NCI-H2171 treated with DMSO at 0.1 percent for 48 hours (cell line): ENCODE measurements at regions not wholly inside any gene's neighbourhood (a gene's known extent, or its start where the extent isn't known, plus 50 kb on each side); places are given as distances from the start of the nearest gene placed in this dataset.
A peak's percentile ranks its signal among the peaks of the same experiment; 100 is the strongest.
"Not testable (repeated sequence)": the region's sequence is repeated elsewhere in the genome, so short reads cannot be mapped to it uniquely, and the experiment has no call there.

Experiments used
- DNase-seq: peaks from one replicate; lab custom pipeline; 2025; lab: John Stamatoyannopoulos, UW

DNA sequence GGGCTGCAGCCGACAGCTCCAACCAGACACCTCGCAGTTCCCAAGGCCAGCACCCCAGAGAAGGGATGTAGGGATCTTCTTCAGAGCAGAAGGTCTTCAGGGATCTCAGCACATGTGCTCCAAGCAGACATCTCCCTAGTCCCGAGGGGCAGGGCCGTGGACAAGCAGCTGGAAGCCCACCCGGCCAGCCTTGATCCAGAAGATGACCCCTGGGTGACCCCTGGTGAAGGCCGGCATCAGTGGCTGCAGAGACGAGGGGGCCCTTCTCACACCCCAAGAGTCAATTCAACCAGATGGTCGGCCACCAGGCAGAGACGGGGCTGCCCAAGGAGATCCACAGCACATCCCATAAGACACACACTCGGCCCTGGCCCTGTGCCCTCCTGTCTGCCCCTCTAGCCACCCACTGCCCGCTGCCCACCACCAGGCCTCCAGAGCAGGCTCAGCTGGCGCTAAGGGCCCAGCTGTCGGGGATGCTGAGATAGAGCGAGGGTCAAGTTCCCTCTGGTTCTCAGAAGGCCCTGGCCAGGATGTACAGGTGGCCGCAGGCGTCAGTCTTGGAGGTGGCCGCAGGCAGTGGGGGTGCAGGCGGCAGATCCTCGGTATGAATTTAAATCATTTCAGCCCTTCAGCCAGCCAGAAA, 168.3 kb downstream of the BRD1 start:
- DNase-seq, result no peak

DNA sequence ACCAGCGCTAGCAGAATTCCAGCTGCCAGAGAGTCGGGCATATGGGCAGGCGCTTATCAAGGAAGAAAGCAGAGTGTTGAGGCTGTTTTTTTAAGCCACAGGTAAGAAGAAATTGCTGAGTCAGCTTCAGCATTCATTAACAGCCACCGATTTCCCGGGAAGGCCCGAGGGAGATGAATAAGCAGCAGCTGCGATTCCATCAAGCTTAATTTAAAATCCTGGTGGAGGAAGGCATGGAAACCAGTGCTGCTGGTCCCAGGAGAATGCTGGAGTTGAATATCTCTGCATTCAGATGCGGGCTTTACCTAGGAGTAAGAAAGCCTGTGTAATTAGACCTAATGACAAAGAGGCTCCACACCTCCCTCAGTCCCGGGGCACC, 168.8 kb downstream of the BRD1 start:
- DNase-seq, result peak; percentile 96

DNA sequence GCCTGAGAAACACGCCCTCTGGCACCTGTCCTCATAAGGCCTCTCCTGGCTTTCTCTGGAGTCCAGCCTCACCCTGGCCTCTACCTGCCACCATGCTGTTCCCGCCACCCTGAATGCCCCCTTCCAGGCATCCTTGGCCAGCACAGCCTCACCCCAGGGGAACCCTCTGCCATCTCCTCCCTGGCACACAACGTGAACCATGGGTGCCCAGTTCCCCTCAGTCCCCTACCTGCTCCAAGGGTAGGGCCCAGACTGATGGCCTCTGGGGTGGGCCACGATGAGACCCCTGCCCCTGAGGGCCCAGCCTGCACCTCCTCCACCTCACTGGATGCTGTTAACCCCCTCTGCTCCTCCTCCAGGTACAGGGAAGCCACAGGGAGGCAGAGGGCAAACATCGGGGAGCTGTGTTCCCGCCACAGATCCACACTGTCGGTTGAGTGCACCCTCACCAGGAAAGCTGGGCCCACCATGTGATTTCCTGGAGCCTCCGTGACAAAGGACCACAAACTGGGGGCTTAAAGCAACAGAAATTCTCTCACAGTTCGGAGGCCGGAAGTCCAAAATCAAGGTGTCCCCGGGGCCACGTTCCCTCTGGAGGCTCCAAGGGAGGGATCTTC, 169.6 kb downstream of the BRD1 start:
- no peak for DNase-seq

DNA sequence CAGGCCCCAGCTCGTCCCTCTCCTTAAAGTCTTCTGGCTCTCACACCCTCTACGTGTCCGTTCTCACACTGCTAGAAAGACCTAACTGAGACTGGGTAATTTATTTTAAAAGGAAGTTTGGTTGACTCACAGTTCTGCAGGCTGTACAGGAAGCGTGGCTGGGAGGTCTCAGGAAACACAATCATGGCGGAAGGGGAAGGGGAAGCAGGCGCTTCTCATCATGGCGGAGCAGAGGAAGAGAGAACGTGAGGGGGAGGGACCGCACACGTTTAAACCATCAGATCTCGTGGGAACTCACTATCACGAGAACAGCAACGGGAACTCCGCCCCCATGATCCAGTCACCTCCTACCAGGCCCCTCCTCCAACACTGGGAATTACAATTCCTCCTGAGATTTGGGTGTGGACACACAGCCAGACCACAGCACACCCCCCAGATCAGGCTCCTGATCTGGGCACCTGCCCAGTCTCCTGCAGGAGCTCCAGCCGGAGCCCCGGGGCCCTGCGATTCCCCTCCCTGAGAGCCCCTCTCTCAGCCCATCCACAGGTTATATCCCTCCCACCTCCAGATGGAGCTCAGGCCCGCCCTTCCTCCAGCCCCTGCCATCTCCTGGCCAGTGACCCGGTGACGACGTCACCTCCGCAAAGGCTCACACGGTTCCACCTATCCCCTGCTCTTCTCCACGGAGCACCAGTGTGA, 170.2 kb downstream of the BRD1 start:
- no peak for DNase-seq

DNA sequence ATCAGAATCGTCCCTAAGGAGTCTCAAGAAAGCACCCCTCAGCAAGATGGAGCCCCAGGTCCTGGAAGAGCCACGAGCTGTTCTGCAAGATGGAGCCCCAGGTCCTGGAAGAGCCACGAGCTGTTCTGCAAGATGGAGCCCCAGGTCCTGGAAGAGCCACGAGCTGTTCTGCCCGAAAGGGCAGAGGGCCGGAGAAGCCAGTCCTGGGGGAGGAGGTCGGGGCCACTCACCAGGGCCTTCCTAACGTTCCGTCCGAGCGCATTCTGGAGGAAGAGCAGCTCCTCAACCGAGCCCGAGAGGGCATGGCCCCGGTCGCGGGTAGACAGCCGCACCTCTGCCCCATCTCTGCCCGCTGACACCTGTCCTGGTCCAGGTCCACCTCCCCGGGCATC, 170.8 kb downstream of the BRD1 start:
- DNase-seq, result not testable (repeated sequence)

DNA sequence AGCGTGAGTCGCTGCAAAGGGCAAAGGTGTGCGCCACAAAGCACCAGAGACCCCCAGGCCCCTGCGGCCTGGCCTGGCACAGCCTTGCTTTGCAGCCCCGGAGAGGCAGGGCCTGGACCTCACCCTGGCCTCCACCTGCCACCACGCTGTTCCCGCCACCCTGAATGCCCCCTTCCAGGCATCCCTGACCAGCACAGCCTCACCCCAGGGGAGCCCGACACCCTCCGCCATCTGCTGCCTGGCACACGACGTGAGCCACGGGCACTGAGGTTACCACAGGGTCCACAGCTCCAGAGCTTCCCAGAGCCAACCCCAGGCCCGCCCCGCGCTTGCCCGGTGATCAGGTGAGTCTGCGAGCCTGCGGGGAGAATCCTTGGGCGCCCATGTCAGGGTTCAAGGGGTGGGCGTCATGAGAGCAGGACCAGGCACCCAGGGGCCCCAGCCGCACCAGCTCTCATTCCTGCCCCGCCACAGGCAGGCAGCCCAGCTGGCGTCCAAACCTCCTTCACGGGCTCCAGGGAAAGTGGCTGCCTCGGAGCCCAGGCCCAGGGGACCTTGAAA, 171.3 kb downstream of the BRD1 start:
- no peak for DNase-seq

DNA sequence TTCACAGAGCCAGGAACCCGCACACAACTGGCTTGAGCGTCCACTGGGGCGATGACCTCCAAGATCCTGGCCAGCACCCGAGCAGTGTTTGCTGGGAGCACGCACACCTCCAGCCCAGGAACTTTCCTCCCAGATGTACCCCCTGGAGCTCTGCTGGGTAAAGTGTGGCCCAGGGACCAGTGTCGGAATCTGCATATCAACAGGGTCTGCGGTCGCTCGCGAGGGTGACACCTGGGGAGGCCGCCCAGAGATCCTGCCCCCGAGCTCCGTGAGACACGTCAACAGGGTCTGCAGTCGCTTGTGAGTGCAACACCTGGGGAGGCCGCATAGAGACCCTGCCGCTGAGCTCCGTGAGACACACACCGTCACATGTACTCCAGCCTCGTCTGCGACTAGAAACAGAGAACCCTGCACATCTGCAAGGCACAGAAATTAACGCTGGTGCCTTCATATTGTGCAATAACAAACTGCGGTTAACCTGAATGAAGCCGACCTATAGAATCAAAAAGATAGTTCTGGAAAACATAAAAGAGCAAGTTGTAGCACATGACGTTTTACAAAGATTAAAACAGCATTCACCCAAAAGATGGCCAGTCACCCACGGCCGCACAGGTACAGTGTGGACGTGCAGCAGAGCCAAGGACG, 172.4 kb downstream of the BRD1 start:
- no peak for DNase-seq

DNA sequence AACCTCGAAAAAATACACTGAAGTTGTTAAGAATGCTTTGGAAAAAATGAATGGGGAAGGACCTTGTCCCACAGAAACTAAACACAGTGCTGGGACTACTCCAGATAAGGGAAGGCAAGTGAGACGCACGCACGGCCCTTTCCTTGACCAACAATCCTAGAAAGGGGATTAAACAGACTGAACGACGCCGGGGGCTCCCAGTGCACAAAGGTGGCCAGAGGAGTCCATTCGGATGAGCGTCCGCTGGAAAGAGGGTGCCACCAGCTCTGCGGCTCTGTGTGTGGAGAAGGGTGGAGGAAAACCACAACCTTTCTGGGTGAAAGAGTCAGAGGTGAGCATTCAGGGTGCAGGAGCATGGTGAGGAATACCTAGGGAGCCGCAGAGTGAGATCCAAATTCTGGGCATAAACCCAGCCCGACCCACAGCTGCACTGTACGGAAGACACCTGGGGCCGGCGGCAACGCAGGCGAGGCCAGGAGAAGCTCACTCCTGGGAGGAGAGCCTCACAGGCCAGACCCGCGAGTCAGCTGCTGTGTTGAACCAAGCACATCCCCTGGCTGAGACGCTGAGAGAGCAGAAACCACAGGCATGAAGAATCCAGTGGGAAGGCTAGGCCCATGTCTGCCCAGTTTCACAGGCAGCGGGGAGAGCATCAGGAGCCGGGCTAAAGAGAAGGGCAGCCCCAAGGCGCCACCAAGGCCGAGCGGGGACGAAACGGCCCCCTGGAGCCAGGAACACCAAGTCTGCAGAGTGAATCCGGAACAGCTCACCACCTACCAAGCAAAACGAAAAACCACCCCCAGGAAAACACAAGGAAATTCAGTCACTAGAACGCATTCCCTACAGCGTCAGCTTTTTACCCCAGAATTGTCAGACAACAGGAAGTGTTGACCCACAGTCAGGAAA, 177.1 kb downstream of the BRD1 start:
- no peak for DNase-seq

DNA sequence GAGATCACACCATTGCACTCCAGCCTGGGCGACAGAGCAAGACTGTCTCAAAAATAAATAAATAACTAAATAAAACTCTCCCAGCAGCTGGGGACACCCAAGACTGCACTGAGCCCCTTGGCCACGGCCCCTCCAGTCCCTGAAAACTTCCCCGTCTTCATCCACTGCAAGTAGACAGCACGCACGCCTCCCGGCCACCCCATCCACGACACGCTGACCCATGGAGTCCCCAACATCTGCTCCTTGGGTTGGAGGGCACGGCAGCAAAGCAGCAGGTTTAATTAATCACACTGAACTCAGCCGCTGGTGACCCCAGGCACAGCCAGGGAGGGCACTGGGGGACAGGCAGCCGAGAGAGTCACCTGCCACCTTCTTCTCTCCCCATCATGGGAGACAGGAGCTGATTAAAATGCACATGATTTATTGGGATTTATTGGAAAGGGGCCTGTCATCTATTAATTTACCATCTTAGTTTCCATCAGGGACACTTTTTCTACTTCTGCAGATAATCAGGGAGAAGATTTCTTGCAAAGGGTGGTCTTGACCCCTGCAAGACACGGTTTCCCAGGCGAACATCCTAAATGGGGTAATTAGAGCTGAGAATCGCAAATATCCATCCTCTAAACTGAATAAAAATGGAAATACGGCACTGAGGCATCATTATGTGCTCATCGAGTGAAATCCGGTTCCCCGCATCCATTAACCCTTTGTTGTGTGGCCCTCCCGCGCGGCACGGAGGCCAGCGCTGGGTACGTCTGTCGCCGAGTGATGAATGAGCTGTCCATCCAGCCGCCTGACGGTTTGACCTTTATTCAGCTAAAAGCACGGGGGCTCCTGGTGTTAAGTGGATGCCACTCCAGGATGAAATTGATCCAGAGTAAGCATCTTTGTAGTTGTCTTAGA, 178.3 kb downstream of the BRD1 start:
- no peak for DNase-seq

DNA sequence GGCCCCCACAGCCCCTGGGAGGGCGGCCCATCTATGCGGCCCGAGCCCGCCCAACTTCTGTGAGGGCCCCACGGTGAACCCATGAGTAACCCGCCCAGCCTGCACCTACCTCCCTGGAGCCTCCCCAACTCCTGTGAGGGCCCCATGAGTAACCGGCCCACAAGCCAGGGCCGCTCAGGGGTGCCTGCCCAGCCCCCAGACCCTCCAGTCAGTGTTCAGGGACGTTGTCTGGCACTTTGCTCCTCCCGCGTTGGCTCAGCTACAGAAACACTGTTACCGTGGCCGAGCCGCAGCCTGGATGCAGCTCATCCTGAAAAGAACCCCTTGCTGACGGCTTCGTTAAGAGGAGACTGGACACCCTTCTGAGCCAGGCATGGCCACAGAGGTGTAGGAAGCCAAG, 179.6 kb downstream of the BRD1 start:
- no peak for DNase-seq

DNA sequence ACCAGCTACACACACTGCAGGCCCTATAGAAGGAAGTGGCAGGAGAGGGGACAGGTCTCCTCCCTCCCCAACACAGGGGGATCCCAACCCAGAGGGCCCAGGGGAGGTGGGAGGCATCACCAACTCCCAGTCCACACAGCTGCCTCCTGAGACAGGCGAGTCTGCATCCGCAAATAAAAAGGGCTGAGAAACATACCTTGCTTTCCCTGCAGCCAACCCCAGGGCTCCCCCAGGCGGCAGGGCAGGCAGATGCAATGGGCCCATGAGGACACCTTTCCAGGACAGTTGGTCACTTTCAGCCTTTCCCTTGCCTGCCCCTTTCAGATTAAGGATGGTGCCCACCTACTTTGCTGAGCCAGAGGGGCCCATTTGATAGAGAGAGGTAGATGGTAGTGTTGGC, 180.0 kb downstream of the BRD1 start:
- DNase-seq, result no peak

DNA sequence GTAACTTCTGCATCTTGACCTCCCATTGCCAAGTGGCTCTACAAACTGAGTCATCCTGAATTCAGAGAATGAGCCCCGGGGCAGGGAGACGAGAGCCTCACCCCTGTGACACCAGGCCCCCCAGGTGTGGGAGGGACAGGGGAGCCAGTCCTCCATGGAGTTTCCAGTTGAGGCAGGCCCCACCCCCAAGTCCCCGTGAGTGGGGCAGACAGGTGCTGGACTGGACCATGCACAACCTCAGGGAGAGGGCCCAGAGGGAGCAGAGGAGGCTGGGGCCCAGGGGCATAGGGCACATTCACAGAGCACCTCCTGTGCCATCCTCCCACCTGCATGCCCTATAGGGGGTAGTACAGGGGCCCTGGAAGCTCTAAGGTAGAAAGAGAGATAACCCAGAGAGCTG, 180.8 kb downstream of the BRD1 start:
- DNase-seq, result no peak

DNA sequence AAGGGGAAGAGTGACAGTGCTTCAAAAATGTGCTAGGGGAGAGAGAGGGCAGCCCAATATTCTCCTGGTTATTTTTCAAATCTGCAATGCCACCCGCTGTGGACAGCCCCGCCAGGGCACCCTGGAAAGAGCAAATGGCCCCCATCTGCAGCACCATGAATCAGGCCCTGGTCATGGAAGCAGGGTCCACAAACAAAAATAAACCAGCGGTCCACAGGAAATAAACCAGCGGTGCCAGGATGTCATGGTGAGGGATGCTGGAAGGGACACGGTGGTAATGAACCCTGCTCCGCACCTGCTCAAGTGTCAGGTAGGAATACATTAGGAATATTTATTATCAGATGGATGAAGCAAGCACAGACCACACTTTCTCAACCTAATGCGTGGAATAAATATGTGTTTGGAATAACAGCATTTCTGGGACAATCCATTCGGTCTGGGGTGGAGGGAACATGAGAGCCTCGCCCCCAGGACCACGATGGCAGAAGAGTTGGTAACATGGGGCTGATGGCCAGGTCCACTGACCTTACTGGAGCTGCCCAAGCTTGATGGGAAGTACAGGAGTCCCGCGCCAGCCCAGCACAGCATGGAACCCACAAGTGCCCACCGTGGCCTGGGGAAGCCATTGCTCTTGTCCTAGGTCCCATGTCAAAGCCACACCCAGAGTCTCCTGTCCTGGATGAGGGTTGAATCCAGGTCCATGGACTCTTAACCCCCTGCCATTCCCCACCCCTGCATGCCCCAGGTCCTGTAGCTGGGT, 181.7 kb downstream of the BRD1 start:
- DNase-seq, result no peak

DNA sequence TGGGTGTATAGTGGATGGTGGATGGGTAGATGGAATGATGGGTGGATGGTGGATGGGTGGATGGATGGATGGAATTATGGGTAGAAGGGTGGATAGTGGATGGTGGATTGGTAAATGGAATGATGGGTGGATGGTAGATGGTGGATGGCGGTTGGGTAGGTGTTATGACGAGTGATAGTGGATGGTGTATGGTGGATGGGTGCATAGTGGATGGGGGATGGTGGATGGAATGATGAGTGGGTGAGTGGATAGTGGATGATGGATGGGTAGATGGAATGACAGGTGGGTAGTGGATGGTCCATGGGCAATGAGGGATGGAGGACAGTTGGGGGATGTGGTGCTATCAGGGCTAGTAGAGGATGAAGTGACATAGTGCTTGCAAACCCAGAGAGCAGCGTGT, 182.4 kb downstream of the BRD1 start:
- DNase-seq, result no peak

DNA sequence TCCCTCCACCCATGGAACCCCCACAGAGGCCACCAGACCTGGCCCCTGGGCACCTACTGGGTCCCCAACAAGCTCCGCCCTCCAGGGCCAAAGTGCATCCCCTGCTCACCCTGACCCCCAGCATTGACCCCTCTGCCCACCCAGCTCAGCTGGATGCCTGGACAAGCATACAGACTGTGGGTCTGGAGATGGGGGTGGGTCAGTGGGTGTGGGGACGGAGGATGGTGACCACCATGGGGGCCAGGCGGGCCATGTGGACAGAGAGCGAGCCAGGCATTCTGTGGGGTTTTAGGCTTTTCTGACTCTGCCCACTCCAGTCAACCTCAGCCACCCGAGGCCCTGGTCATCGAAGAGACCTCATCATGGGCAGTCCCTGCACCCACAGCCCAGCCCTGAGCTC, 183.7 kb downstream of the BRD1 start:
- DNase-seq, result no peak

DNA sequence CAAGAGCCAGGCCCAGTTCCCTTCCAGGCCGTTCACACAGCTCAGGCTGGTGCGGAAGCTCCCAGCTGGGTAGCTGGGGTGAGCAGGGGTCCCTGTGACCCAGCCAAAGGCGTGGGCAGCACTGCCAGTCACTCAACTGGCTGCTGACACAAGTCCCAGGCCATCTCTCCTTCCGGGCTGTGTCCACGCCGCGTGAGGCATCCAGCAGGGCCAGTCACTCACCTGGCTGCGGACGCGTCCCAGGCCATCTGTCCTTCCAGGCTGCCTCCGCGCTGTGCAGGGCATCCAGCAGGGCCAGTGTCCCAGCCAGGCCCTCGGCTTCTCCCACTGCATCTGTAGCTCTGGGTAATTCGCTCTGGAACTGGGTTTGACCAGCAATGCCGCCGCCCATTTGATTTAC, 184.2 kb downstream of the BRD1 start:
- no peak for DNase-seq

DNA sequence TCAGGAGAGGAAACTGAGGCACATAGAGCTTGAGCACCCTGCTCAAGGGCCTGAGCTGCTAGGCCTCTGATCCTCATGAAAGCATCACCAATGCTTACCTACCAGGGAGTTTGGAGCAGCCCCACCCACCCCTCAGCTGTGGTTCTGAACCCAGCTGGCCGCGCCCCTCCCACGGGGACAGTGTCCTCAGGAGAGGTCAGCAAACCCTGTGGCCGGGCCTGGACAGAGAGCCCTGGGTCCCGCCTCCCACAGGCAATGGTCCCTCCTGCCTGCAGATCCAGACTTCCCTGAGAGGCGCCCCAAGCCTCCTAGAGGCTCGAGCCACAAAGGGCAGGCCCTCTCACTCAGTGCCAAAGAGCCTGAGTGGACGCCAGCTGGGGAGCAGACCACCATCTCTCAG, 184.9 kb downstream of the BRD1 start:
- DNase-seq, result no peak

DNA sequence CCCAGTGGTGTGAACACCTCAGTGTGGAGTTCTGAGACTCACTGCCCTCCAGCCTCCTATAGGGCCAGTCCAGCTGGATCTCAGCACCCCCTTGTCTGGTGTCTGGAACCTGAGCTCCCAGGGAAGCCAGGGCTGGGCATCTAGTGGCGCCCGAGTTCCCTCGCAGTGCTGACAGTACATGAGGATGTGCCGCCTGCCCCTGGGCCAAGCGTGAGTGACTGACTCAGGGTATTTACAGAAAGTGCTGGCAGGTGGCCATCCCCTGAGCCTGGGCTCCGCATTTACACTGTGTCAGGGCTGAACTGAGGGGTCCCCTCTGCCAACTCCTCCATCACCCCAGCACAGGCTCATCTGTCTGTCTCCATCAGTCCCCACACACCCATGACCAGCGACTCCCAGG, 185.3 kb downstream of the BRD1 start:
- DNase-seq, result no peak

DNA sequence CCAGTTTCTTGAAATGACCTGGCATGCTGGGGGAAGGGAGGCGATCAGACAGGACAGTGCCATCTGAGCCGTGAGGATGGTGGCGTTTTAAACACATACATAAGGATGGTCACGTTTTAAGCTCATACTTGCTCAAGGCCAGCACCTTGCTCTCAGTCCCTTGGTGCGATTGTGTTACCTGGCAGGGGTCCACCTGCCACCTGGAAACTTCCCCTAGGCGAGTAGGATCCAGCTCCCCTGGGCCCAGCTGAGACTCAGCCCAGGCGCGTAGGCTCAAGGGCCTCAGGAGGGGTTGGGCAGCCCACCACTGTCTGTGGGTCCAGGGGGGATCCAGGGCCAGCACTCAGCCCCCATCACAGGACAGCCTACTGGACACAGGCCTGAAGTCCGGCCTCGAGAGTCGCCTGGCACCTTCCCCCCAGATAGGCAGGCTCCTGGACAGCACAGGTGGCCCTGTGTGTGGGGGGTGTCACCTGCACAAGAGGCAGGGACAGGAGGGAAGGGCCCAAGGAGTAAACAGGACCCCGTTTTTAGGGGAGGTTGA, 185.8 kb downstream of the BRD1 start:
- DNase-seq, result no peak
